ENCODE measurements at regions not wholly inside any gene's neighbourhood (a gene's known extent, or its start where the extent isn't known, plus 50 kb on each side); places are given as distances from the start of the nearest gene placed in this dataset.

- no peak for TF ChIP-seq REST (IDR thresholded peaks at IDR 0.05; ENCODE audit: borderline replicate concordance in 1 of 2, low read depth in 1 of 2, low read length in 2 of 2)
- no peak for TF ChIP-seq HMG20B (CRISPR knock-in tag; conservative IDR thresholded peaks at IDR 0.05)
- TF ChIP-seq RCOR2 (CRISPR knock-in tag; IDR thresholded peaks at IDR 0.05): no peak
- TF ChIP-seq SP2 (CRISPR knock-in tag; IDR thresholded peaks at IDR 0.05): no peak
- no peak for TF ChIP-seq YEATS2 (CRISPR knock-in tag; IDR thresholded peaks at IDR 0.05; ENCODE audit: borderline replicate concordance)
- TF ChIP-seq ZNF773 (CRISPR knock-in tag; IDR thresholded peaks at IDR 0.05; ENCODE audit: borderline replicate concordance): no peak
Observed at GRCh38 chr5:93874080-93874479, 132.7 kb upstream of the POU5F2 start (continued).

DNA sequence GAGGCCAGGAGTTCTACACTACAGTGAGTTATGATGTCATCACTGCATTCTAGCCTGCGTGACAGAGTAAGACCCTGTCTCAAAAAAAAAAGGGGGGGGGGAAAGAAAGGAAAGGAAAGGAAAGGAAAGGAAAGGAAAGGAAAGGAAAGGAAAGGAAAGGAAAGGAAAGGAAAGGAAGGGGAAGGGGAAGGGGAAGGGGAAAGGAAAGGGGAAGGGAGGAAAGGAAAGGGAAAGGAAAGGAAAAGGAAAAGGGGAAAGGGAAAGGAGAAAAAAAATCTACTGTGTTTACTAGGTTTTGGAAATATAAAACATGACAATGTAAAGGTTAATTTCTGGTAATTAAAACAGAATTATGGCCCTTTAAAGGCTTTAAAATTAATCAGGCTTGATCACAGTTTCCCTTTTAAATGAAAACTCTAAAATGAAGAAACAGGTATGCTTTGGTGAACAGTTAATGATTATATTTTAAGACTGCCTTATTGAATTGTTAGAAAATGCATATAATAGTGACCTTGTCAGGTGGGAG is 131.9 kb upstream of the POU5F2 start:
- Histone ChIP-seq H3K27me3 (ENCODE audit: control insufficient read depth in 1 of 2, insufficient read depth in 2 of 2, low read length in 2 of 2) (no peaks in the 10 kb centered on the region), H3K36me3 (replicated peaks in 1 of 2; ENCODE audit: control insufficient read depth in 1 of 2, insufficient read depth in 2 of 2, low read length in 2 of 2) (no peaks in the 10 kb centered on the region), H3K4me3 (replicated peaks in 1 of 3; ENCODE audit: insufficient read depth in 1 of 3, low read depth in 2 of 3, low read length in 3 of 3) (no peak overlapping the region), H2AFZ (ENCODE audit: low read length) (no peak overlapping the region), H4K20me1 (ENCODE audit: insufficient read depth, low read length) (no peaks in the 10 kb centered on the region), H3K79me2 (ENCODE audit: insufficient read depth, low read length) (no peaks in the 10 kb centered on the region), H3K9me3 (ENCODE audit: low read length) (no peaks in the 10 kb centered on the region), H3K9ac (ENCODE audit: insufficient read depth, low read depth, low read length) (no peak overlapping the region), H3K4me2 (ENCODE audit: low read depth, low read length) (no peak overlapping the region), H3K4me1 (ENCODE audit: insufficient read depth, low read length) (no peaks in the 10 kb centered on the region), H3K27ac (ENCODE audit: extremely low read length, insufficient read depth, low read length) (no peak overlapping the region)
- in situ Hi-C loops (cut with HindIII; ENCODE audit: extremely low pct_ligation_motif_present, low pct_unique_long_range_greater_than_20kb): no loop called here
- FAIRE-seq (no peak), DNase-seq (ENCODE audit: low spot score) (no peak), ATAC-seq (no peak)
- intact Hi-C loops (cut with micrococcal nuclease; ENCODE audit: unreplicated experiment): no loop called here
- POLR2A ChIA-PET: no interaction called here
- WGBS (ENCODE audit: low lambda C conversion rate): 94% methylated on average over 1 of the region's 1 CpG
- CTCF ChIA-PET (ENCODE audit: low intra/inter-chr PET ratio, low total read pairs): no interaction called here
- BruUV-seq (replicated peaks): no TSS peak
- TF ChIP-seq ATF7 (IDR thresholded peaks at IDR 0.05) (peak; percentile 71; the same call in 1 of the 2 replicates), ATF7 (CRISPR knock-in tag; IDR thresholded peaks at IDR 0.05) (no peak), MATR3 (CRISPR knock-in tag; IDR thresholded peaks at IDR 0.05) (no peak), HNRNPK (IDR thresholded peaks at IDR 0.05; ENCODE audit: low read depth, low read length, poor library complexity, severe bottlenecking) (peak; percentile 94), ZNF256 (CRISPR knock-in tag; conservative IDR thresholded peaks at IDR 0.05) (no peak), DNMT1 (CRISPR knock-in tag; IDR thresholded peaks at IDR 0.05) (no peak), SIX1 (CRISPR knock-in tag; IDR thresholded peaks at IDR 0.05; ENCODE audit: borderline replicate concordance) (no peak), NRL (CRISPR knock-in tag; IDR thresholded peaks at IDR 0.05; ENCODE audit: borderline replicate concordance) (no peak), CREB1 (IDR thresholded peaks at IDR 0.05) (peak; percentile 48), CREB1 (CRISPR knock-in tag; IDR thresholded peaks at IDR 0.05) (no peak), KAT2B (IDR thresholded peaks at IDR 0.05; ENCODE audit: borderline replicate concordance, low read depth, low read length) (no peak), CENPT (CRISPR knock-in tag; IDR thresholded peaks at IDR 0.05; ENCODE audit: low read depth) (no peak), MXD4 (CRISPR knock-in tag; IDR thresholded peaks at IDR 0.05) (no peak), STAT6 (CRISPR knock-in tag; IDR thresholded peaks at IDR 0.05; ENCODE audit: borderline replicate concordance) (no peak), ADNP (CRISPR knock-in tag; IDR thresholded peaks at IDR 0.05) (no peak)

All from HepG2 (cell line).